ENCODE measurements at regions not wholly inside any gene's neighbourhood (a gene's known extent, or its start where the extent isn't known, plus 50 kb on each side); places are given as distances from the start of the nearest gene placed in this dataset.

- no peak for DNase-seq (ENCODE audit: low read depth)
- H3K4me3 ChIP-seq (ENCODE audit: low read depth, low read length): no peak overlapping the region
- TF ChIP-seq CTCF (IDR thresholded peaks at IDR 0.05; ENCODE audit: low read depth, low read length, missing control alignments): no peak
- in situ Hi-C loops (cut with HindIII; ENCODE audit: low sequenced_read_pairs): no loop called here
Observed at GRCh38 chr2:219784178-219784577, 156.7 kb downstream of the SLC4A3 start.

- no peak overlapping the region for H3K4me3 ChIP-seq (ENCODE audit: low read depth, low read length)
- no peak for DNase-seq (ENCODE audit: low read depth)
- in situ Hi-C loops (cut with HindIII; ENCODE audit: low sequenced_read_pairs): no loop called here
- TF ChIP-seq CTCF (IDR thresholded peaks at IDR 0.05; ENCODE audit: low read depth, low read length, missing control alignments): no peak
Observed at GRCh38 chr2:219789476-219789875, 162.0 kb downstream of the SLC4A3 start.

- no peak overlapping the region for H3K4me3 ChIP-seq (ENCODE audit: low read depth, low read length)
- DNase-seq (ENCODE audit: low read depth): no peak
- in situ Hi-C loops (cut with HindIII; ENCODE audit: low sequenced_read_pairs): no loop called here
- no peak for TF ChIP-seq CTCF (IDR thresholded peaks at IDR 0.05; ENCODE audit: low read depth, low read length, missing control alignments)
Observed at GRCh38 chr2:219792446-219792845, 165.0 kb downstream of the SLC4A3 start.

- in situ Hi-C loops (cut with HindIII; ENCODE audit: low sequenced_read_pairs): no loop called here
- no peak overlapping the region for H3K4me3 ChIP-seq (ENCODE audit: low read depth, low read length)
- TF ChIP-seq CTCF (IDR thresholded peaks at IDR 0.05; ENCODE audit: low read depth, low read length, missing control alignments): no peak
- DNase-seq (ENCODE audit: low read depth): no peak
Observed at GRCh38 chr2:219798430-219798829, 171.0 kb downstream of the SLC4A3 start.

- TF ChIP-seq CTCF (IDR thresholded peaks at IDR 0.05; ENCODE audit: low read depth, low read length, missing control alignments): no peak
- peak; percentile 70 for DNase-seq (ENCODE audit: low read depth)
- in situ Hi-C loops (cut with HindIII; ENCODE audit: low sequenced_read_pairs): no loop called here
- no peak overlapping the region for H3K4me3 ChIP-seq (ENCODE audit: low read depth, low read length)
Observed at GRCh38 chr2:219803294-219803693, 175.9 kb downstream of the SLC4A3 start.

GRCh38 chr2:219810895-219811294, 183.5 kb downstream of the SLC4A3 start:
- in situ Hi-C loops (cut with HindIII; ENCODE audit: low sequenced_read_pairs): no loop called here
- DNase-seq (ENCODE audit: low read depth): no peak
- H3K4me3 ChIP-seq (ENCODE audit: low read depth, low read length): no peak overlapping the region
- no peak for TF ChIP-seq CTCF (IDR thresholded peaks at IDR 0.05; ENCODE audit: low read depth, low read length, missing control alignments)

GRCh38 chr2:219812672-219813071, 185.2 kb downstream of the SLC4A3 start:
- in situ Hi-C loops (cut with HindIII; ENCODE audit: low sequenced_read_pairs): no loop called here

More at GRCh38 chr2:219812672-219813071, 185.2 kb downstream of the SLC4A3 start:
- TF ChIP-seq CTCF (IDR thresholded peaks at IDR 0.05; ENCODE audit: low read depth, low read length, missing control alignments): no peak
- DNase-seq (ENCODE audit: low read depth): no peak
- no peak overlapping the region for H3K4me3 ChIP-seq (ENCODE audit: low read depth, low read length)

Data from astrocyte of the cerebellum (primary cell).